Stimulated activated CD8-positive, alpha-beta memory T cell treated with anti-CD3 and anti-CD28 coated beads, Interleukin-4, amount 100 ng/mL, for 48 hours (primary cell): ENCODE measurements at regions not wholly inside any gene's neighbourhood (a gene's known extent, or its start where the extent isn't known, plus 50 kb on each side); places are given as distances from the start of the nearest gene placed in this dataset.
"Not testable (repeated sequence)": the region's sequence is repeated elsewhere in the genome, so short reads cannot be mapped to it uniquely, and the experiment has no call there.

Experiments used
- DNase-seq: peaks from one replicate; pipeline ENCODE4 v3.0.0-alpha.2; 2020

GRCh38 chr6:16822975-16823717 is 61.9 kb upstream of the ATXN1 start:
- no peak for DNase-seq

GRCh38 chr6:16822529-16822928 is 61.3 kb upstream of the ATXN1 start:
- no peak for DNase-seq

- no peak for DNase-seq
These were observed 60.6 kb upstream of the ATXN1 start for GRCh38 chr6:16821834-16822264.

DNA sequence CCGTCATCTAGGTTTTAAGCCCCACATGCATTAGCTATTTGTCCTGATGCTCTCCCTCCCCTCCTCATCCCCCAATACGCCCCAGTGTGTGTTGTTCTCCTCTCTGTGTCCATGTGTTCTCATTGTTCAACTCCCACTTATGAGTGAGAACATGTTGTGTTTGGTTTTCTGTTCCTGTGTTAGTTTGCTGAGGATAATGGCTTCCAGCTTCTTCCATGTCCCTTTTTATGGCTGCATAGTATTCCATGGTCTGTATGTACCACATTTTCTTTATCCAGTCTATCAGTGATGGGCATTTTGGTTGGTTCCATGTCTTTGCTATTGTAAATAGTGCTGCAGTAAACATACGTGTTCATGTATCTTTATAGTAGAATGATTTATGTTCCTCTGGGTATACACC is 59.0 kb upstream of the ATXN1 start:
- DNase-seq = not testable (repeated sequence)

DNA sequence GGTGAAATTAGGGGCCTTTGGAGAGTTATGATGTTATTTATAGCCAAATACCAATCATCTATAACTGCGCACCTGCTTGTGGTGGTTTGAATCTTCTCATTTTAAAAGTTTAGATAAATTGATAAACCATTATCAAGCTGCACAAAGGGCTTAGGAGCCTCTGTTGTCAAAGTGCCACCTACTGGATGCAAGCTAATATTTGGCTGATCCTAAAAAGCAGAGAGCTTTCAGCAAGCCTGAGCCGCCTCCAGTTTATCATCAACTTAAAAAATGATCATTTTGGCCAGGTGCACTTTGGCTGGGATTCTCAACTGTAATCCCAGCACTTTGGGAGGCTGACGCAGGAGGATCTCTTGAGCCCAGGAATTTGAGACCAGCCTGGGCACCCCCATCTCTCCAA is 58.5 kb upstream of the ATXN1 start:
- no peak for DNase-seq

GRCh38 chr6:16818992-16819626 is 57.8 kb upstream of the ATXN1 start:
- DNase-seq = no peak

DNA sequence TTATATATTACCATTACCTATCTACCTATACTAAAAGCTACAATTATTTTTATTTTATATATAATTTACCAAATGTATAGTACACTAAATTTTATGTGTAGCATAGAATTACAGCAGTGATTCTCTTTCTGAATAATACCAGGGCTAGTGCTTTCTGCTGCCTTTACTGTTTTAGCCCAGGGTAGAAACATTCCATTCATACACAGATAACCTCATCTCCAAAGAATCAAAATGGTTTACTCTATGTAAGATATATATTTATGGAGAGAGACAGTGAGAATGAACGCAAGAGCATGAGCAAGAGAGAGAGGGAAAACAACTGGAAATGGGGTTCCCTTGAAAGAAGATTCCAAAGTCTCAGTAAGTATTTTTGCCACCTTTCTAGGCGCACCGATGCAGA is 56.3 kb upstream of the ATXN1 start:
- no peak for DNase-seq

GRCh38 chr6:16816891-16817290 is 55.6 kb upstream of the ATXN1 start:
- no peak for DNase-seq

DNA sequence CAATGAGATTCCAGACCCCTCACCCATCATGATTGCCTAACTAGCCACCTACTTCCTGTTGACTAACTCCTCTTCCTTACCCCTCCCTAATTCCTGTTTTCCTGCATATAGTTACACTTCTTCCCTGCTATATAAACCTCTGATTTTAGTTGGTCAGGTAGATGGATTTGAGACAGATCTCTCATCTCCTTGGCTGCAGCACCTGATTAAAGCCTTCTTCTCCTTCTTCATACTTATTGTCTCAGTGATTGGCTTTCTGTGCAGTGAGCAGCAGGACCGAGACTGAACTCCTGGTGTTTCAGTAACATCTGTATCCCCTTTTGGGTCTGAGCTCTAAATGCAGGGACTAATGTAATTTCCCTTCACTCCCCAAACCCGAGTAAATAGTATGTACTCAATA is 51.7 kb upstream of the ATXN1 start:
- no peak for DNase-seq

DNA sequence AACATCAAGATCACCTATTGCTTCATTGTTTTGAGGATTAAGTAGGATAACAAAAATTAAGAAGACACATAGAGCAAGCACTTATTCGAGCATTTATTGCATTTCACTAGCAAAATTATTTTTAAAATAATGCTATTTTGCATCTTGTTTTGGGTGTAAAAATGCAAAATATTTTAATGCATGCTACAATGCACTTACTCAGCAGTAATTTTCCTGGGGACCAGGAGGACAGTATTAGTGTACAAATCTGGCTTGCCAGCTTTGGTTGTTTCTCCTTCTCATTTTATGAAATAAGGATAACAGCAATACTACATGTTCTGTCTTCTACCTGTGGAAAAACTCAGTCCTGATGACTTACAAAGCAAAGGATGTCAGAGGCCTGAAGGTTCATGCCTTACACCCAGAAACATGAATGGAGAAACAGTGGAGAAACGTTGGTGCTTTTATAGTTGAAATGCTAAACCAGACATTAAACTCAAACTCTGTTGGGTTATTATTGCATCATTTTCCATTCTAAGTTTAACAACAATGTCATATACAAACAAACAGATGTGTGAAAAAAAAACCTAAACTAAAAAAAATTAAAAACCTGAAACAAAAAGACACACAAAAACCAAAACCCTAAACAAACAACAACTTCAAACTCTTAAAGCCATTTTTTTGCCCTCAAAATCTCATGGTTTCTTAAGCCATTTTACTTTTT is 50.2 kb upstream of the ATXN1 start:
- DNase-seq = no peak
